ENCODE measurements at regions not wholly inside any gene's neighbourhood (a gene's known extent, or its start where the extent isn't known, plus 50 kb on each side); places are given as distances from the start of the nearest gene placed in this dataset. TPM values are rescaled to one million over a fixed set of nuclear protein-coding genes. Genes with fewer than 3 reads are reported as not detected.

- DNase-seq (ENCODE audit: low spot score in 2 of 2) = no peak
- 79 to 86% methylated on average over 7 to 8 of the region's 8 CpGs for WGBS, 2 donors
- Histone ChIP-seq H3K9me3 (peaks cover 0 to 9% (median 0%) of the 10 kb centered on the region in 4 donors), H3K4me1 (no peaks in the 10 kb centered on the region), H3K27ac (no peak overlapping the region), H3K27me3 (no peaks in the 10 kb centered on the region), H3K4me3 (no peak overlapping the region), H3K36me3 (no peaks in the 10 kb centered on the region)
- no peak for TF ChIP-seq EP300 (IDR thresholded peaks at IDR 0.05)
- no peak for TF ChIP-seq POLR2A (IDR thresholded peaks at IDR 0.05)
- no peak for TF ChIP-seq CTCF (IDR thresholded peaks at IDR 0.05)
Measured at GRCh38 chr11:70952191-70952590, 300.2 kb downstream of the SHANK2 start.

- Histone ChIP-seq H3K9me3 (peaks cover 0 to 4% (median 0%) of the 10 kb centered on the region in 4 donors), H3K4me1 (no peaks in the 10 kb centered on the region), H3K27me3 (no peaks in the 10 kb centered on the region), H3K27ac (no peak overlapping the region), H3K4me3 (no peak overlapping the region), H3K36me3 (no peaks in the 10 kb centered on the region)
- 87 to 91% methylated on average over 6 of the region's 6 CpGs for WGBS, 2 donors
- no peak for TF ChIP-seq EP300 (IDR thresholded peaks at IDR 0.05)
- no peak for TF ChIP-seq CTCF (IDR thresholded peaks at IDR 0.05)
- no peak for TF ChIP-seq POLR2A (IDR thresholded peaks at IDR 0.05)
- no peak for DNase-seq (ENCODE audit: low spot score in 2 of 2)
Measured at GRCh38 chr11:70953720-70954119, 298.7 kb downstream of the SHANK2 start.

GRCh38 chr11:70954471-70954870 lies 297.9 kb downstream of the SHANK2 start:
- Histone ChIP-seq H3K27me3 (no peaks in the 10 kb centered on the region), H3K4me3 (no peak overlapping the region), H3K36me3 (no peaks in the 10 kb centered on the region), H3K4me1 (no peaks in the 10 kb centered on the region), H3K27ac (no peak overlapping the region), H3K9me3 (no peaks in the 10 kb centered on the region)
- no peak for DNase-seq (ENCODE audit: low spot score in 2 of 2)
- 88 to 90% methylated on average over 9 to 10 of the region's 10 CpGs for WGBS, 2 donors
- no peak for TF ChIP-seq POLR2A (IDR thresholded peaks at IDR 0.05)
- TF ChIP-seq CTCF (IDR thresholded peaks at IDR 0.05) = no peak
- TF ChIP-seq EP300 (IDR thresholded peaks at IDR 0.05) = no peak

Small RNA genes in the stretch of these regions (small RNA-seq; reads per million reads assigned to genes)
- gene MIR3664 (not detected), gene RF00019 (not detected)
